ENCODE measurements at regions not wholly inside any gene's neighbourhood (a gene's known extent, or its start where the extent isn't known, plus 50 kb on each side); places are given as distances from the start of the nearest gene placed in this dataset.

GRCh38 chr1:218671573-218671972, 326.4 kb downstream of the TGFB2 start:
- no peak for FAIRE-seq
- no peak for DNase-seq (ENCODE audit: low spot score)

GRCh38 chr1:218673170-218673569, 328.0 kb downstream of the TGFB2 start:
- peak; percentile 60 for DNase-seq (ENCODE audit: low spot score)
- no peak for FAIRE-seq

GRCh38 chr1:218674280-218674773, 329.2 kb downstream of the TGFB2 start:
- peak; percentile 96 for FAIRE-seq
- DNase-seq (ENCODE audit: low spot score) = peak; percentile 98

GRCh38 chr1:218677026-218677425, 331.9 kb downstream of the TGFB2 start:
- DNase-seq (ENCODE audit: low spot score) (no peak), FAIRE-seq (no peak)

- DNase-seq (ENCODE audit: low spot score) (no peak), FAIRE-seq (no peak)
Measured at GRCh38 chr1:218679391-218679790, 334.3 kb downstream of the TGFB2 start.

- no peak for FAIRE-seq
Measured at GRCh38 chr1:218679988-218680748, 335.0 kb downstream of the TGFB2 start.

GRCh38 chr1:218683242-218683641, 338.1 kb downstream of the TGFB2 start:
- FAIRE-seq (no peak), DNase-seq (ENCODE audit: low spot score) (no peak)

More at GRCh38 chr1:218679988-218680748, 335.0 kb downstream of the TGFB2 start:
- no peak for DNase-seq (ENCODE audit: low spot score)

- DNase-seq (ENCODE audit: low spot score) (no peak), FAIRE-seq (no peak)
Measured at GRCh38 chr1:218686258-218686657, 341.1 kb downstream of the TGFB2 start.

- FAIRE-seq = no peak
- DNase-seq (ENCODE audit: low spot score) = no peak
Measured at GRCh38 chr1:218686761-218687160, 341.6 kb downstream of the TGFB2 start.

GRCh38 chr1:218692808-218693207, 347.7 kb downstream of the TGFB2 start:
- no peak for DNase-seq (ENCODE audit: low spot score)
- FAIRE-seq = no peak

- FAIRE-seq (no peak), DNase-seq (ENCODE audit: low spot score) (no peak)
Measured at GRCh38 chr1:218693599-218693998, 348.5 kb downstream of the TGFB2 start.

GRCh38 chr1:218694085-218694484, 348.9 kb downstream of the TGFB2 start:
- no peak for FAIRE-seq
- no peak for DNase-seq (ENCODE audit: low spot score)

- FAIRE-seq (no peak), DNase-seq (ENCODE audit: low spot score) (no peak)
Measured at GRCh38 chr1:218694636-218695035, 349.5 kb downstream of the TGFB2 start.

GRCh38 chr1:218695525-218695924, 350.4 kb downstream of the TGFB2 start:
- FAIRE-seq = no peak
- no peak for DNase-seq (ENCODE audit: low spot score)

- FAIRE-seq = no peak
- no peak for DNase-seq (ENCODE audit: low spot score)
Measured at GRCh38 chr1:218698141-218698540, 353.0 kb downstream of the TGFB2 start.

GRCh38 chr1:218699421-218699820, 354.3 kb downstream of the TGFB2 start:
- no peak for FAIRE-seq

GRCh38 chr1:218699865-218700264, 354.7 kb downstream of the TGFB2 start:
- DNase-seq (ENCODE audit: low spot score) = no peak
- FAIRE-seq = no peak

More at GRCh38 chr1:218699421-218699820, 354.3 kb downstream of the TGFB2 start:
- DNase-seq (ENCODE audit: low spot score) = no peak

- FAIRE-seq (no peak), DNase-seq (ENCODE audit: low spot score) (no peak)
Measured at GRCh38 chr1:218700666-218701065, 355.5 kb downstream of the TGFB2 start.

GRCh38 chr1:218701131-218701530, 356.0 kb downstream of the TGFB2 start:
- DNase-seq (ENCODE audit: low spot score) (no peak), FAIRE-seq (no peak)

- no peak for FAIRE-seq
Measured at GRCh38 chr1:218702775-218703174, 357.6 kb downstream of the TGFB2 start.

GRCh38 chr1:218703836-218704235, 358.7 kb downstream of the TGFB2 start:
- no peak for DNase-seq (ENCODE audit: low spot score)
- no peak for FAIRE-seq

More at GRCh38 chr1:218702775-218703174, 357.6 kb downstream of the TGFB2 start:
- DNase-seq (ENCODE audit: low spot score) = no peak

GRCh38 chr1:218705391-218705790, 360.3 kb downstream of the TGFB2 start:
- peak; percentile 79 for DNase-seq (ENCODE audit: low spot score)
- peak; percentile 56 for FAIRE-seq
